ENCODE measurements at regions not wholly inside any gene's neighbourhood (a gene's known extent, or its start where the extent isn't known, plus 50 kb on each side); places are given as distances from the start of the nearest gene placed in this dataset.

DNA sequence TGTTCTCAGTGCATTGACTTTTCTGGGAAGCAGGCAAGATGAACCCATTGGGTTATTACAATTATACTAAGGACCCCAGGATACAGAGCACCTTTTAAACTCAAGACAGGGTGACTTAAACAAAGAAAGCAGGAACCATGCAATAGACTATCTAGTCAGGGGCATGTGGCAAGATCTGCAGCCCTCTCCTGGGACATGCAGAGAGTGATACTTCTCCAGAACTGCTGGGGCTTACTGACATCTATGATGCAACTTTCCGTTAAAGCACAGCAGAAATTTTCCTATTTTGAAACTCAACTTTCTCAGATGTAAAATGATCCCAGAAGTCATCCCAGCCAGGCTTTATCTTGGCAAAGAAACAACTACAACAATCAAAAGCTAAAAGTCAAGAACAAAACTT is 162.2 kb upstream of the HNMT start:
- Histone ChIP-seq H2AK5ac (ENCODE audit: low read length, severe bottlenecking) (no peak overlapping the region), H3K4ac (ENCODE audit: low read depth in 1 of 2, low read length in 2 of 2) (no peak overlapping the region), H3K4me1 (ENCODE audit: control insufficient read depth, insufficient read depth, low read depth, low read length) (no peaks in the 10 kb centered on the region), H2BK5ac (ENCODE audit: low read depth, low read length, poor library complexity, severe bottlenecking) (no peak overlapping the region), H3K27ac (ENCODE audit: low read length, poor library complexity, severe bottlenecking) (no peak overlapping the region), H3K4me2 (ENCODE audit: low read length, poor library complexity, severe bottlenecking) (no peak overlapping the region), H2BK120ac (ENCODE audit: low read depth, low read length) (no peak overlapping the region), H3K9ac (ENCODE audit: low read length) (no peak overlapping the region), H3K14ac (ENCODE audit: low read length in 2 of 2) (no peak overlapping the region), H2BK15ac (ENCODE audit: low read depth, poor library complexity, severe bottlenecking) (no peak overlapping the region), H3K4me3 (ENCODE audit: insufficient read depth in 1 of 2, low read depth in 1 of 2, low read length in 2 of 2) (no peak overlapping the region), H3K23ac (ENCODE audit: low read length in 2 of 2) (no peak overlapping the region), H3K79me1 (replicated peaks; ENCODE audit: low read length, poor library complexity, severe bottlenecking) (no peaks in the 10 kb centered on the region), H2AFZ (ENCODE audit: low read depth, low read length) (no peak overlapping the region), H4K91ac (ENCODE audit: low read length) (no peak overlapping the region), H3K27me3 (ENCODE audit: control insufficient read depth in 1 of 2, insufficient read depth in 1 of 2, low read length in 2 of 2) (no peaks in the 10 kb centered on the region), H2BK12ac (ENCODE audit: low read length in 2 of 2) (no peak overlapping the region), H3K18ac (ENCODE audit: low read depth in 1 of 2, low read length in 2 of 2) (no peak overlapping the region), H3K9me3 (ENCODE audit: control insufficient read depth, low read length) (peaks cover 6% of the 10 kb centered on the region), H3K36me3 (ENCODE audit: control insufficient read depth in 1 of 2, insufficient read depth in 2 of 2, low read depth in 1 of 2, low read length in 2 of 2) (no peaks in the 10 kb centered on the region), H4K8ac (ENCODE audit: low read length) (no peak overlapping the region)
- DNase-seq: no peak
- 100% methylated on average over 1 of the region's 1 CpG for WGBS

DNA sequence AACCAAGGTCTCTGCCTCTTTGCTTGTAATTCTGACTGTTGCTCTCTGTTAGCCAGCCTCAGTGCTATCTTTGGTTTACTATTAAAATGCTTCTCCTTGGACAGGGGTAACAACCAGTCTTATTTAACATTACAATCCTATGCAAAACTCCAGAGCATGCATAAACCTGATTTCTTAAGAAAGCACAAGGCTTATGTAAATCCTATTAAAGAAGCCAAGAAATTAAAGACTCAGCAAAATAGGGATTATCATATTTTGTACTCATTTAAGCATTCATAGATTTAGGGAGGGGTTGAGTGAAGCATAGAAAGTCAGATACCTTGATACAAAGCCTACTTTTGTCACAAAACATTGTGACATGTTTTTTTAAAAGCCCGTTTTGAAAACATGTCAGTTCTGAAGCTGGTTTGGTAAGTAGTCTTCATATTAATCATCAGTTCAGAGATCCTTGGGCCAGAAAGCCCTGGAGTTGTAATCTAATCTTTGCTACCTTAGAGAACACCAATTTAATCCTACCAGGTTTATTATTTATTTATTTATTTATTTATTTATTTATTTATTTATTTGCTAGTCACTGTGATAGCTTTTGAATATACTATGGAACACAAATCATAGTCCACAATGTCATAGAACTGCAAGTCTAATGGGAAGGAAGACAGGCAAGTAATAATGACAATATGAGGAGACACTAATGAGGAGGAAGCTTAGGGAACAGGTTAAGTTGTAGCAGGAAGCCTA is 158.0 kb upstream of the HNMT start:
- H4K8ac ChIP-seq (ENCODE audit: low read length): no peak overlapping the region
- H3K79me1 ChIP-seq (replicated peaks; ENCODE audit: low read length, poor library complexity, severe bottlenecking): no peaks in the 10 kb centered on the region
- no peak overlapping the region for H4K91ac ChIP-seq (ENCODE audit: low read length)
- H2BK12ac ChIP-seq (ENCODE audit: low read length in 2 of 2): no peak overlapping the region
- H2BK120ac ChIP-seq (ENCODE audit: low read depth, low read length): no peak overlapping the region
- H3K4me1 ChIP-seq (ENCODE audit: control insufficient read depth, insufficient read depth, low read depth, low read length): no peaks in the 10 kb centered on the region
- no peaks in the 10 kb centered on the region for H3K36me3 ChIP-seq (ENCODE audit: control insufficient read depth in 1 of 2, insufficient read depth in 2 of 2, low read depth in 1 of 2, low read length in 2 of 2)
- H2BK5ac ChIP-seq (ENCODE audit: low read depth, low read length, poor library complexity, severe bottlenecking): no peak overlapping the region
- H3K27me3 ChIP-seq (ENCODE audit: control insufficient read depth in 1 of 2, insufficient read depth in 1 of 2, low read length in 2 of 2): no peaks in the 10 kb centered on the region
- no peak for DNase-seq
- H3K9me3 ChIP-seq (ENCODE audit: control insufficient read depth, low read length): peaks cover 10% of the 10 kb centered on the region
- H3K27ac ChIP-seq (ENCODE audit: low read length, poor library complexity, severe bottlenecking): no peak overlapping the region
- no peak overlapping the region for H3K9ac ChIP-seq (ENCODE audit: low read length)
- no peak overlapping the region for H2BK15ac ChIP-seq (ENCODE audit: low read depth, poor library complexity, severe bottlenecking)
- no peak overlapping the region for H3K23ac ChIP-seq (ENCODE audit: low read length in 2 of 2)
- H3K18ac ChIP-seq (ENCODE audit: low read depth in 1 of 2, low read length in 2 of 2): no peak overlapping the region
- no peak overlapping the region for H3K14ac ChIP-seq (ENCODE audit: low read length in 2 of 2)
- H2AK5ac ChIP-seq (ENCODE audit: low read length, severe bottlenecking): no peak overlapping the region
- no peak overlapping the region for H3K4me3 ChIP-seq (ENCODE audit: insufficient read depth in 1 of 2, low read depth in 1 of 2, low read length in 2 of 2)
- no peak overlapping the region for H3K4ac ChIP-seq (ENCODE audit: low read depth in 1 of 2, low read length in 2 of 2)
- no peak overlapping the region for H2AFZ ChIP-seq (ENCODE audit: low read depth, low read length)
- no CpG with 5 or more reads among the region's 1 CpG for WGBS
- H3K4me2 ChIP-seq (ENCODE audit: low read length, poor library complexity, severe bottlenecking): no peak overlapping the region

DNA sequence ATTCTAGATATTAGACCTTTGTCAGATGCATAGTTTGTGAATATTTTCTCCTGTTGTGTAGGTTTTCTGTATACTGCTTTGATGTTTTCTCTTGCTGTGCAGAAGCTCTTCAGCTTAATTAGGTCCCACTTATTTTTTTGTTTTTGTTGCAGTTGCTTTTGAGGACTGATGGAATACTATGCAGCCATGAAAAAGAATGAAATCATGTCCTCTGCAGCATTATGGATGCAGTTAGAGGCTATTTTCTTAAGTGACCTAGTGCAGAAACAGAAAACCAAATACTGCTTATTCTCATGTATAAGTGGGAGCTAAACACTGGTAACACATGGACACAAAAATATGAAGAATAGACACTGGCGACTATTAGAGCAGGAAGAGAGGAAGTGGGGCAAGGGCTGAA is 155.0 kb upstream of the HNMT start:
- DNase-seq: no peak
- no peaks in the 10 kb centered on the region for H3K27me3 ChIP-seq (ENCODE audit: control insufficient read depth in 1 of 2, insufficient read depth in 1 of 2, low read length in 2 of 2)
- H3K9me3 ChIP-seq (ENCODE audit: control insufficient read depth, low read length): peaks cover 5% of the 10 kb centered on the region
- no CpG with 5 or more reads among the region's 1 CpG for WGBS
- H2BK120ac ChIP-seq (ENCODE audit: low read depth, low read length): no peak overlapping the region
- no peak overlapping the region for H2BK5ac ChIP-seq (ENCODE audit: low read depth, low read length, poor library complexity, severe bottlenecking)
- H3K4me3 ChIP-seq (ENCODE audit: insufficient read depth in 1 of 2, low read depth in 1 of 2, low read length in 2 of 2): no peak overlapping the region
- H3K23ac ChIP-seq (ENCODE audit: low read length in 2 of 2): no peak overlapping the region
- H3K36me3 ChIP-seq (ENCODE audit: control insufficient read depth in 1 of 2, insufficient read depth in 2 of 2, low read depth in 1 of 2, low read length in 2 of 2): no peaks in the 10 kb centered on the region
- H4K91ac ChIP-seq (ENCODE audit: low read length): no peak overlapping the region
- no peak overlapping the region for H2BK12ac ChIP-seq (ENCODE audit: low read length in 2 of 2)
- H3K4me1 ChIP-seq (ENCODE audit: control insufficient read depth, insufficient read depth, low read depth, low read length): no peaks in the 10 kb centered on the region
- no peak overlapping the region for H3K9ac ChIP-seq (ENCODE audit: low read length)
- H3K4me2 ChIP-seq (ENCODE audit: low read length, poor library complexity, severe bottlenecking): no peak overlapping the region
- no peak overlapping the region for H3K4ac ChIP-seq (ENCODE audit: low read depth in 1 of 2, low read length in 2 of 2)
- no peak overlapping the region for H3K27ac ChIP-seq (ENCODE audit: low read length, poor library complexity, severe bottlenecking)
- H2AK5ac ChIP-seq (ENCODE audit: low read length, severe bottlenecking): no peak overlapping the region
- no peak overlapping the region for H2BK15ac ChIP-seq (ENCODE audit: low read depth, poor library complexity, severe bottlenecking)
- no peaks in the 10 kb centered on the region for H3K79me1 ChIP-seq (replicated peaks; ENCODE audit: low read length, poor library complexity, severe bottlenecking)
- H3K14ac ChIP-seq (ENCODE audit: low read length in 2 of 2): no peak overlapping the region
- no peak overlapping the region for H3K18ac ChIP-seq (ENCODE audit: low read depth in 1 of 2, low read length in 2 of 2)
- no peak overlapping the region for H4K8ac ChIP-seq (ENCODE audit: low read length)
- H2AFZ ChIP-seq (ENCODE audit: low read depth, low read length): no peak overlapping the region

DNA sequence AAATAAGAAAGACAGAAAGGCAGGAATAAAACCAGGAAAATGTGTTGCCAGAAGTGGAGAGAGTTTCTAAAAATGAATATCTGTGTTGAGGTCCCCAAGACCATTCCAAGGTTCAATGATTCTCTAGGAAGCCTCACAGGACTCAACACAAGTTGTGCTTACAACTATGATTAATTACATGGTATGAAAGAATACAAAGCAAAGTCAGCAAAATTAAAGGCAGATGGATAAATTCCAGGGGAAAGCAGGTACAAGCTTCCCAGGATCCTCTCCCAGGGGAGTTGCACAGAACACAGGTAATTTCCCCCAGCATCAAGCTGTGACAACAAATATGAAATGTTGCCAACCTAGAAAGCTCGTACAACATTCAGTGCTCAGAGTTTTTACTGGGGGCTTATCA is 154.4 kb upstream of the HNMT start:
- Histone ChIP-seq H3K27ac (ENCODE audit: low read length, poor library complexity, severe bottlenecking) (no peak overlapping the region), H2AFZ (ENCODE audit: low read depth, low read length) (no peak overlapping the region), H3K36me3 (ENCODE audit: control insufficient read depth in 1 of 2, insufficient read depth in 2 of 2, low read depth in 1 of 2, low read length in 2 of 2) (no peaks in the 10 kb centered on the region), H2AK5ac (ENCODE audit: low read length, severe bottlenecking) (no peak overlapping the region), H2BK15ac (ENCODE audit: low read depth, poor library complexity, severe bottlenecking) (no peak overlapping the region), H2BK12ac (ENCODE audit: low read length in 2 of 2) (no peak overlapping the region), H3K18ac (ENCODE audit: low read depth in 1 of 2, low read length in 2 of 2) (no peak overlapping the region), H3K14ac (ENCODE audit: low read length in 2 of 2) (no peak overlapping the region), H3K4ac (ENCODE audit: low read depth in 1 of 2, low read length in 2 of 2) (no peak overlapping the region), H2BK5ac (ENCODE audit: low read depth, low read length, poor library complexity, severe bottlenecking) (no peak overlapping the region), H3K4me1 (ENCODE audit: control insufficient read depth, insufficient read depth, low read depth, low read length) (no peaks in the 10 kb centered on the region), H3K4me3 (ENCODE audit: insufficient read depth in 1 of 2, low read depth in 1 of 2, low read length in 2 of 2) (no peak overlapping the region), H3K9me3 (ENCODE audit: control insufficient read depth, low read length) (peaks cover 5% of the 10 kb centered on the region), H3K79me1 (replicated peaks; ENCODE audit: low read length, poor library complexity, severe bottlenecking) (no peaks in the 10 kb centered on the region), H3K27me3 (ENCODE audit: control insufficient read depth in 1 of 2, insufficient read depth in 1 of 2, low read length in 2 of 2) (no peaks in the 10 kb centered on the region), H4K8ac (ENCODE audit: low read length) (no peak overlapping the region), H3K23ac (ENCODE audit: low read length in 2 of 2) (no peak overlapping the region), H3K4me2 (ENCODE audit: low read length, poor library complexity, severe bottlenecking) (no peak overlapping the region), H2BK120ac (ENCODE audit: low read depth, low read length) (no peak overlapping the region), H4K91ac (ENCODE audit: low read length) (no peak overlapping the region), H3K9ac (ENCODE audit: low read length) (no peak overlapping the region)
- no peak for DNase-seq
- 71% methylated on average over 1 of the region's 1 CpG for WGBS
